CD4-positive, alpha-beta T cell (primary cell): ENCODE measurements at regions not wholly inside any gene's neighbourhood (a gene's known extent, or its start where the extent isn't known, plus 50 kb on each side); places are given as distances from the start of the nearest gene placed in this dataset.

ENCODE experiments used
- ATAC-seq: fragments of 200-7000 bp; cut with Tn5 transposase; one replicate; pipeline ENCODE4 v1.10.0; 2022; ENCODE audit warnings: mild to moderate bottlenecking; ENCODE audit not compliant: poor library complexity
- CTCF ChIA-PET: fragments of 350-600 bp; sonication (Branson Sonifier 250); formaldehyde crosslinking; loops from one replicate; lab custom pipeline; 2021; ENCODE audit warnings: antibody characterized with exemption, inconsistent platforms; lab: Charles Lee
- POLR2A ChIA-PET: fragments of 350-600 bp; sonication (Branson Sonifier 250); formaldehyde crosslinking; loops from one replicate; lab custom pipeline; 2021; ENCODE audit warnings: antibody characterized with exemption, inconsistent platforms; lab: Charles Lee
- DNase-seq, 14 experiments: peaks; one replicate each; pipeline ENCODE4 v3.0.0-alpha.2; 2013 to 2020; ENCODE audit warnings: mixed read lengths in 2 of 14
- H3K27ac ChIP-seq, 2 donors: one replicate each; pipeline versions ENCODE4 v1.5.1 to v1.7.0; 2013; ENCODE audit warnings: low read length in 2 of 2, low read depth in 1 of 2, mild to moderate bottlenecking in 1 of 2
- H3K27me3 ChIP-seq, 2 experiments: 1 replicate in 1 of 2; 2 replicates in 1 of 2; pipeline versions ENCODE4 v1.6.1 to v1.7.0; 2013; ENCODE audit warnings: low read length in 2 of 2, control low read depth in 1 of 2, mild to moderate bottlenecking in 1 of 2, moderate library complexity in 1 of 2; ENCODE audit not compliant: insufficient read depth in 2 of 2, control insufficient read depth in 1 of 2
- H3K36me3 ChIP-seq: one replicate; pipeline ENCODE4 v1.6.1; 2013; ENCODE audit warnings: low read length, control low read depth; ENCODE audit not compliant: insufficient read depth
- H3K4me1 ChIP-seq: one replicate; pipeline ENCODE4 v1.6.1; 2013; ENCODE audit warnings: low read length, control low read depth; ENCODE audit not compliant: insufficient read depth
- H3K4me3 ChIP-seq: one replicate; pipeline ENCODE4 v1.5.1; 2013; ENCODE audit warnings: mild to moderate bottlenecking, low read length, moderate library complexity
- H3K9me3 ChIP-seq, 2 experiments: 1 replicate in 1 of 2; 2 replicates in 1 of 2; pipeline versions ENCODE4 v1.6.1 to v1.7.0; 2013; ENCODE audit warnings: low read length in 2 of 2, mild to moderate bottlenecking in 2 of 2, control low read depth in 1 of 2, moderate library complexity in 1 of 2; ENCODE audit not compliant: control insufficient read depth in 1 of 2, insufficient read depth in 1 of 2
- H3K27ac Mint-ChIP-seq: one replicate; pipeline ENCODE4 v1.8.0; 2020; ENCODE audit warnings: mixed read lengths
- H3K27me3 Mint-ChIP-seq: one replicate; pipeline ENCODE4 v1.8.0; 2021; ENCODE audit warnings: mixed read lengths
- H3K36me3 Mint-ChIP-seq: one replicate; pipeline ENCODE4 v1.8.0; 2021; ENCODE audit warnings: low read depth, mixed read lengths
- H3K4me1 Mint-ChIP-seq: one replicate; pipeline ENCODE4 v1.8.0; 2021; ENCODE audit warnings: low read depth, mixed read lengths
- H3K4me3 Mint-ChIP-seq: one replicate; pipeline ENCODE4 v1.8.0; 2020; ENCODE audit warnings: mild to moderate bottlenecking, mixed read lengths
- H3K9me3 Mint-ChIP-seq: one replicate; pipeline ENCODE4 v1.8.0; 2020; ENCODE audit warnings: mixed read lengths
- CTCF ChIP-seq: fragments of 200-600 bp; IDR thresholded peaks from one replicate; pipeline ENCODE4 v1.8.0; 2022; ENCODE audit warnings: antibody characterized with exemption, mild to moderate bottlenecking
- intact Hi-C, 2 experiments: fragments of 100-400 bp; cut with DNase I in 1 of 2; cut with micrococcal nuclease in 1 of 2; formaldehyde crosslinking; loops; one replicate each; pipeline versions ENCODE4 v1.15.1 to v1.9.0; 2023 to 2025; cut with DNase I, micrococcal nuclease

- Histone ChIP-seq H3K4me3 (no peak overlapping the region), H3K36me3 (no peaks in the 10 kb centered on the region), H3K27ac (no peak overlapping the region), H3K27me3 (no peaks in the 10 kb centered on the region), H3K9me3 (no peaks in the 10 kb centered on the region), H3K4me1 (no peaks in the 10 kb centered on the region)
- Mint-ChIP-seq H3K36me3 (no peaks in the 10 kb centered on the region), H3K27me3 (no peaks in the 10 kb centered on the region), H3K9me3 (peaks cover 13% of the 10 kb centered on the region), H3K4me1 (no peaks in the 10 kb centered on the region), H3K4me3 (no peak overlapping the region), H3K27ac (no peak overlapping the region)
- no peak for DNase-seq
- CTCF ChIA-PET, result no interaction called here
- ATAC-seq, result no peak
- intact Hi-C loops, result no loop called here
- POLR2A ChIA-PET, result no interaction called here
- no peak for TF ChIP-seq CTCF
These were observed 465.8 kb upstream of the ROBO1 start for GRCh38 chr3:80233576-80233975.

- H3K9me3 Mint-ChIP-seq, result peaks cover 12% of the 10 kb centered on the region
- intact Hi-C loops, result no loop called here
- no peaks in the 10 kb centered on the region for H3K4me1 ChIP-seq
- DNase-seq (no peak), ATAC-seq (no peak)
- ChIA-PET POLR2A (no interaction called here), CTCF (no interaction called here)
- H3K4me3 Mint-ChIP-seq, result no peak overlapping the region
- no peaks in the 10 kb centered on the region for H3K9me3 ChIP-seq
- no peak overlapping the region for H3K4me3 ChIP-seq
- H3K36me3 Mint-ChIP-seq, result no peaks in the 10 kb centered on the region
- no peak overlapping the region for H3K27ac ChIP-seq
- H3K27ac Mint-ChIP-seq, result no peak overlapping the region
- no peaks in the 10 kb centered on the region for H3K36me3 ChIP-seq
- no peak for TF ChIP-seq CTCF
- H3K27me3 ChIP-seq, result no peaks in the 10 kb centered on the region
- H3K4me1 Mint-ChIP-seq, result no peaks in the 10 kb centered on the region
- H3K27me3 Mint-ChIP-seq, result no peaks in the 10 kb centered on the region
These were observed 465.0 kb upstream of the ROBO1 start for GRCh38 chr3:80232760-80233159.

- Mint-ChIP-seq H3K27ac (no peak overlapping the region), H3K27me3 (no peaks in the 10 kb centered on the region), H3K9me3 (peaks cover 6% of the 10 kb centered on the region), H3K36me3 (no peaks in the 10 kb centered on the region), H3K4me3 (no peak overlapping the region), H3K4me1 (no peaks in the 10 kb centered on the region)
- intact Hi-C loops, result no loop called here
- H3K4me1 ChIP-seq, result no peaks in the 10 kb centered on the region
- DNase-seq (no peak), ATAC-seq (no peak)
- no peak for TF ChIP-seq CTCF
- ChIA-PET CTCF (no interaction called here), POLR2A (no interaction called here)
- H3K4me3 ChIP-seq, result no peak overlapping the region
- H3K36me3 ChIP-seq, result no peaks in the 10 kb centered on the region
- H3K9me3 ChIP-seq, result no peaks in the 10 kb centered on the region
- H3K27ac ChIP-seq, result no peak overlapping the region
- H3K27me3 ChIP-seq, result no peaks in the 10 kb centered on the region
These were observed 463.2 kb upstream of the ROBO1 start for GRCh38 chr3:80230962-80231361.
